GM21367 (cell line): ENCODE measurements at regions not wholly inside any gene's neighbourhood (a gene's known extent, or its start where the extent isn't known, plus 50 kb on each side); places are given as distances from the start of the nearest gene placed in this dataset.

Experiments used
- ATAC-seq: cut with Tn5 transposase; IDR thresholded peaks from one replicate; pipeline ENCODE4 v1.9.1; 2021; ENCODE audit not compliant: unreplicated experiment

DNA sequence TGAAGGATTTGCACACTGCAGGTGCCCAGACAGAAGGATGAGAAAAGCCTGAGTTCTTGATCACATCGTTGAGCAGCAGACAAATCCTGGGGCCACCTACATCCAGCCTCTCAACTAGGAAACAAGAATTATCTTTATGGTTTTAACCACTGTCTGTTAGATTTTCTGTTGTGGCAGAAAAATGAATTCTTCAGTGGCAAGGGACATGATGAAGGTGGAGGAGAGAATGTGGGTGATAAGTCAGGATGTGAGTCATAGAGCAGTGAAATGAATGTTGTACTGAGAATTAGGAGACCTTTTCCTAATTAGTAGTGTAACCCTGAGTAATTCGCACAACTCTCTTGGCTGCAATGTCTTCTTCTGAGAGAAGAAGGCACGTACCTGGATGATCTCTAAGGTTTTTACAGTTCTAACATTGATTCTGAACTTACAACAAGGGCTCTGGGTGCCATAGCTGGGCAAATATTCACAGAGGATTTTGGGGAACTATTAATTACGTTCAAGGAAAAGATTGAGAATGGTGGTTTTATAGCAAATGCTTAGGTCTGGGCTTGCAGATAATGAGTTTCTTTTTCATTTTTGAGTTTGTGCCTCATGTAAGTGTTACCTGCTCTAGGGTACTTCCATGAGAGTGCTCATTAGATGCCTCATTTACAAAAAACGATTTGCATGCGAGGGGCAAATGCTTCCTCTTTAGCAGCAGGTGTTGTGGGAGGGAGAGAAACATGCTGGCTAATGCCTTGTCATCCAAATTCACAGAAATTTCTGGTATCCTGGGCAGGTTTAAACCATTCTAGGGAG is 111.0 kb upstream of the KL start:
- ATAC-seq: no peak

GRCh38 chr13:32905864-32906180 is 110.4 kb upstream of the KL start:
- no peak for ATAC-seq

DNA sequence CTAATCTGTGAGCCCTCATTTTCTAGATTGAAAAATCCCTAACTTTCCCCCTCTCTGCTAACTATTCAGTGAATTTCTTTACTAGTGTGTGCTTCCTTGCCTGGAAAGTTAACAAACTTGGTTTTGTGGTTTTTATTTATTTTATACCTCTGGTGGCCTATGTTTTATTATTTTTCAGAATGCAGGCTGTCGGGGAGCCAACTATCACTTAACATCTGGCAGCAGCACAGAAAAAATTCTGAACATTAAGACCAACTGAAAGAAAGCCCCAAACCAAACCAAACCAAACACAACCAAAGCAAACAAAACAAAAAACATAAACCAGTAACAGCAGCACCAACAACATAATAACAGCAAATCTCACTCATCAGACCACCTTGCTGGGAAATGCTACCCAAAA is 109.0 kb upstream of the KL start:
- no peak for ATAC-seq

GRCh38 chr13:32910530-32910929 is 105.7 kb upstream of the KL start:
- no peak for ATAC-seq

- ATAC-seq: peak; percentile 87
Observed at GRCh38 chr13:32911506-32911905, 104.7 kb upstream of the KL start.

DNA sequence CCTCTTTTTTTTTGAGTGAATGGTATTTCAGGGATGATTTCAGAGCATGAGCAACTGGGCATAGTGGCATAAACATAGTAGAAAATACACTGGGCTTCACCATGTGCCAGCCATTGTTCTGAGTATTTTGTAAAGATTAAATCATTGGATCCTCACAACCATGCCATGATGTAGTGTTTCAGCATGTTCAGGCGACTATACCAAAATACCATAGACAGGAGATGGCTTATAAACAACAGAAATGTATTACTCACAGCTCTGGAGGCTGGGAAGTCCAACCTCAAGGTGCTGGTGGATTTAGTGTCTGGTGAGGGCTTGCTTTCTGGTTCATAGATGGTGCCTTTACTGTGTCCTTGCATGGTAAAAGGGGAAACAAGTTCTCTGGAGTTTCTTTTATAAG is 101.5 kb upstream of the KL start:
- no peak for ATAC-seq

DNA sequence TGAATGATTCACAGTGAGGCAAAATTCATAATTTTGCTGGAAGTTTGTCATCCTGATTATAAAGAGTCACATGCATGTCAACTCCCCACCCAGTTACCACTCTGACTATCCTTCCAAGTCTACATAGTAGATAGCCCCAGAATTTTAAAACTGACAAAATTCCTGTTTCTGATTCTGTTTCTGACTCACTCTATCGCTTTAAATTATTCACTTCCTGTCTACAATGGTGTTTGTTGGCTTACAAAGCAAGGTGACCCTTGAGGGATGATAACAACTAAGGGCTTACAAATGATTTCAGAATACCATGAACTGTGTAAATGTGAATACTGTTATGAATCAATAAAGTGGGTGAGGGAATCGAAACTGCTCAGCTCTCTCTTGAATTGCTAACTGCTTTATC is 98.7 kb upstream of the KL start:
- ATAC-seq: no peak

DNA sequence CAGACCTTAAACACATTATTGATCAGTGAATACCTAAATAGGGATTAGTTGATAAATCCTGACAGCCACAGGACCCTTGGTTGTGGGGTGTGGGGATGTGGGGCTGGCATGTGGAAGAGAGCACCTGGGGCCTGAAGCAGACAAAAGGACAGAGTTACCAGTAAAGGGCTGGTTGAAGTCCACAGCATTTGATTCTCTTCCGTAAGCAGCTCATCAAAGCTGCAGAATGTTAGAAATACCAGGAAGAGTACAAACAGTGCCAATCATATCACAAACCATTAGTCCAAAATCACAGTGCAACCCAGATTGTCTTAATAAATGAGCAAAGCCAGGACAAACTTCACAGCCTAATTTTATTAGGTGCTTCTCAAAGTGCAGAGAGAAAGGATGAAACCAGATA is 92.5 kb upstream of the KL start:
- no peak for ATAC-seq

DNA sequence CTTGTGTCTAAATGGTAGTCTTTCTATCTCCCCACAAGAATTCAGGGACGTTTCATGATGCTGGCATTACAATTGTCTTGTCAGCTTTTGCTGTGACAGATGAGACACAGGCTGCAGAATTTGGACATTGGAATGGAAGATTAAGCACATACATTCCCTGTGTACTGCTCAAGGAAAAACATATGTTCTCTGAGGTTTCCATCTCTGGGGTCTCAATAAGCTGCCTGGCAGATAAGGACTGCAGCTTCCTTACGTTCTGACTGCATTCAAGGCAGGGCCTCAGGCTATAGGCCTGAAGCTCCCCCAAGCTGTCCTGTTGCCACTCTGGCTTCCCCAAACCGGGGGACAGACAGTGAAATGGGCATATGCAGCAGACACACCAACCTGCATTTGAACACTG is 91.3 kb upstream of the KL start:
- no peak for ATAC-seq

DNA sequence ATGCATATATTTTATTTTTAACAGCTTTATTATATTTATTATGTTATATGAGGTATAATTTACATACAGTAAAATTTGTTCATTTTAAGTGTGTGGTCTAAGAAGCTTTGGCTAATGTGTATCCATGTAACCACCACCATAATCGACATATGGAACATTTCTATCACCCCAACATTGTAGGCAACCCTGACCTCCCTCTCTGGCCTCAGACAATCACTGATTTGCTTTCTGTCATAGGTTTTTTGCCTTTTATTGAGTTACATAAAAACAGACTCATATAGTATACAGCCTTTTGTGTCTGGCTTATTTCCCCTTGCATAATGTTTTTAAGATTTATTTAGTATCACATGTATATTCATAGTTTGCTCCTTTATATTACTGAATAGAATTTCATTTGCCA is 90.7 kb upstream of the KL start:
- ATAC-seq: no peak

DNA sequence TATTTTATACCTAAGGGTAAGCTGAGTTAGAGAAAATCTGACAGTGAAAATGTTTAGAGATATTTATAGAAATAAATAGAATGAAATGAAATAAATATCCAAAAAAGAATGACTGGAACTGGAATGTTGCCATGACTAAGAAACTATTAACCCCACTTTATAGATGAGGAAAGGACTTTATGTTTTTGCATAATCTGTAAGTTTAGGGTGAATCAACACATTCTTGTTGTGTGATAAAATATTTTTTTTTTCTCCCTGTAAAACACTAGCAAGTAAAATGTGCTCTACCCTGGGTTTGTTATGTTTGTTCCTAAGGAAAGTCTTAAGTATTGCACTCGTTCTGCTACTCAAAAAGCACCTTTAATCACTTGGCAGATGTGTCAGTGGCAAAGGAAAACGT is 83.8 kb upstream of the KL start:
- ATAC-seq: no peak

- no peak for ATAC-seq
Observed at GRCh38 chr13:32936716-32937115, 79.5 kb upstream of the KL start.

- ATAC-seq: no peak
Observed at GRCh38 chr13:32938314-32938713, 77.9 kb upstream of the KL start.

GRCh38 chr13:32938907-32939306 is 77.3 kb upstream of the KL start:
- ATAC-seq: no peak

GRCh38 chr13:32940601-32941000 is 75.6 kb upstream of the KL start:
- ATAC-seq: no peak

DNA sequence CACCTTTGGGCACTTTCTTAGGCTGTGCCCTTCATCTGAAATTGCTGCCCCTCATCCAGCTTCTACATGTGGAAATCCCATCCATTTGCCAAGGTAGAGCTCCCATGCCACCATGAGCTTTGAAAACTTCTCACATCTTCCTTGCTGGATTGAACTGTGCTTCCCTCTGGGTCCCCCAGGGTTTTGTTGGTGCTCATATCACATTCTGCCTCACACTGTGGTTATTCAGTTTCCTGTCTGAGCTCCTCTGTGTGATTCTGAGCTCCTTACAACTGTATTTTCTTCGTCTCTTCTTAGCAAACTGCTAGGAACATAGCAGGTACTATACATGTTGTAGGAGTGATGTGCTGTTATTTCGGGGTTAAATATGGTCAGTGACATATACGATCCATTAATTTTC is 74.9 kb upstream of the KL start:
- no peak for ATAC-seq

- no peak for ATAC-seq
Observed at GRCh38 chr13:32946558-32946957, 69.7 kb upstream of the KL start.

DNA sequence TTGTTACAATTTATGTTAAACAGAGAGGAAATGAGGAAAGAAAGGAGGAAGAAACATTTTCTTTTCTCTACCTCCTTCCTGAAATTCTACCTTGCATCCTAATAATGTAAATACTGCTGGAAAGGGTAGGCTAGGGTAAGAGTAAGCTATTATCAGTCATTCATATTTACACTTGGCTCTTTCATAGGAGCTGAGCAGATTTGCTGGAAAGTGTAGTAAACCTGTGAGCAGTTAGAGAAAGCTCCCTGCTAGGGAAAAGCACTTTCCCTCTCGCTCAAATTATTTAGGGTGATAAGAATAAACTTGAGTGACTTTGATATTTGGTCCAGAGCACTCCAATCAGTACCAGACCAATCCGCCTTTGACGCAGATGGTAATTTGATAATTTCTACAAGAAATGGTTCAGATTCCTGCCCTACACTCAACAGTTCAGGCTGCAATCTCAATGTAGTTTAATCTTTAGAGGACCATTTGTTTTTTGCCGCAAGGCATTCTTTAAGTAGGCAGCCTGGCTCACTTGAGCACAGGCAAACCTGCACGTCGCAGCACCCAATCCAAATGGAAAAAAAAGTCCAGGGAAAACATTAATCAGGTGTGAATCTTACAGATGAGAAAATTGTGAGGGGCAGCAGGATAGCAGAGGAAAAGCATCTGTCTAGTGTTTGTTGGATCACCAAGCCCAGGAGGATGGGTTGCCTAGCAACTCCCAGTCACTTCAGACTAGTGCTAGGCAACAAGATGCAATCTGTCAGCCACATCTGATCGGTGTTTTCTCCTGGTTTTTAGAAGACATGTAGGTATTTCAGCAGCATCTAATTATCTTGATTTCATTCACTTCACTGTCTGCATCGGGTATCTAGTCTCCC is 68.6 kb upstream of the KL start:
- ATAC-seq: no peak

DNA sequence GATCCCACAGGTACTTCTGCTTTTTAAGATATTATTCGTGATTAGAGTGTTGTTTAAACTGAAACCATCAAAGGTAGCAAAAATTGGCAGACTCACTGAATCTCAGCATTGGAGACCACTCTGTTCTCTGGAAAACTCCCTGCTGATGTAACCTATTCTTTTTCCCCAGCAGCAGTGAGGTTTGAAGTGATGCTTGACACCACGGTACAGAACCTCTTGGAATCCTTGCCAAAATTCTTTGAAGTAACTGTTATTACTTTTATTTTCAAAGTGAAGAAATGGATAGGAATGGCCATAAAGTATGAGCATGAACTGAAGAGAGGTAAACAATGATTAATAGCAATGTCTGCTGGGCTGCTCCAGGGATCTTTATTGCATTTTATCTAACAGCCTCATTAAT is 66.4 kb upstream of the KL start:
- no peak for ATAC-seq

DNA sequence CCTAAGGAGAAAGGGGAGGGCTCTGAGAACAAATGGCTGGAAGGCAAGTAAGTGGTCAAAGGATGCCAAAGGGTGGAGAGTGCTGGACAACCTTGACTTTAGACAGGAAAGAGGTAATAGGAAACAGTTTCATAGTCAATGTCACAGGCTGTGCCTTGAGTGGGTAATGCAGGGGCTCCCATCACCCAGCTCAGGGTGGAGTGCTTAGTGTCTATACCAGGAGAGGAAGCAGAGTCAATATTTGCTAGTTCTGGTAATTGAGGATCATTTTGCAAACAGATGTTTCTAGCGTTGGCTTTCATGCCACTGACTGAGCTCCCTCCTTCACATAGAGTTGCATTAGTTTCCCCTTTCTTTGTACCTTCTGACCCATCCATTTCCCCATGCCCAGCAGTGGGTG is 64.6 kb upstream of the KL start:
- no peak for ATAC-seq

GRCh38 chr13:32955881-32956594 is 60.2 kb upstream of the KL start:
- ATAC-seq: no peak

GRCh38 chr13:32956595-32956933 is 59.7 kb upstream of the KL start:
- ATAC-seq: no peak
